ENCODE measurements at regions not wholly inside any gene's neighbourhood (a gene's known extent, or its start where the extent isn't known, plus 50 kb on each side); places are given as distances from the start of the nearest gene placed in this dataset.

DNA sequence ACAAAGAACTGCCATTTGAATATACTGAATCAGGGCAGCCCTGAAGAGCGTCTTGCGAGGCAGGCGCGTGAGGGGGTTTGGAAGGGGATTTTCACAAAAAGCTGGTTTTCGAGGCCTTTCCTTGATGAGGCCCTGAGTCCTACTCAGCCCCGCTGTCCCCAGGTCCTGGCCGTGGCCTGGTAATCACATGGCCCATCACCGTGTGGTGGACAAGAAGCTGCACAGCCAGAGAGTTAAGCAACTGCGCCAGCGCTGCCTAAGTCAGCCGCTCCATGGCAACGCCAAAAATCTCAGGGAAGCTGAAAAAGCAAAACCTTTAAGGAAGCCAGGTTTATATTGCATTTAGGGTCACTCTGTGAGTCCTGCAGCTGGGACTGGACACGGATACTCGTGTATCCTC, 341.2 kb upstream of the MYT1L start:
- intact Hi-C loops (cut with DNase I): no loop called here
- Histone ChIP-seq H3K27me3 (no peaks in the 10 kb centered on the region), H3K4me3 (no peak overlapping the region), H3K9me3 (no peaks in the 10 kb centered on the region), H3K4me1 (no peaks in the 10 kb centered on the region), H3K27ac (no peak overlapping the region), H3K36me3 (no peaks in the 10 kb centered on the region)
- no peak for TF ChIP-seq CTCF (IDR thresholded peaks at IDR 0.05)
- DNase-seq (ENCODE audit: low spot score in 2 of 2): peak in 1 of 2 donors; percentile 55

DNA sequence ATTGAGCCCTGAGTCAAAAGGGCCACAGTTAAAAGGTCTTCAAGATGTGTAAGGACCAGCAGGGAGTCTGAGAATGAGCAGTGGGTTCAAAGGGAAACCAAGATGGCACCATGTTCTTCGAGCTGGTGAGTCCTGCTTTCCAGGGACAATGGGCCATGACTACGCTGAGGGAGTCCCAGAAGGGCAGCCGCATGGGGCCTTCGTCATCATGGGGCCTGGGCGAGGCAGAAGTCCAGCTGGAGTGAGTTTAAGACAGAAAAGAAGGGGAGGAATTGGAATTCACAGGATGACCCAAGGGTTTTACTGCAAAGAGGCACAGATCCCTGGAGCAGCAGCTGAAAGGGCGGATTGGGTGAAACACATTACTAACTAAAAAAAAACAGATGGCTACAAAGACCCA, 340.8 kb upstream of the MYT1L start:
- no peak overlapping the region for H3K4me3 ChIP-seq
- TF ChIP-seq CTCF (IDR thresholded peaks at IDR 0.05): no peak
- DNase-seq (ENCODE audit: low spot score in 2 of 2): no peak

GRCh38 chr2:2669316-2669715, 338.2 kb upstream of the MYT1L start:
- Histone ChIP-seq H3K4me3 (no peak overlapping the region), H3K9me3 (no peaks in the 10 kb centered on the region), H3K27ac (no peak overlapping the region), H3K27me3 (no peaks in the 10 kb centered on the region), H3K4me1 (no peaks in the 10 kb centered on the region), H3K36me3 (no peaks in the 10 kb centered on the region)
- intact Hi-C loops (cut with DNase I): no loop called here
- no peak for DNase-seq (ENCODE audit: low spot score in 2 of 2)
- TF ChIP-seq CTCF (IDR thresholded peaks at IDR 0.05): no peak

More for the DNA sequence above, 340.8 kb upstream of the MYT1L start:
- no peaks in the 10 kb centered on the region for H3K27me3 ChIP-seq
- no peaks in the 10 kb centered on the region for H3K4me1 ChIP-seq
- H3K36me3 ChIP-seq: no peaks in the 10 kb centered on the region
- intact Hi-C loops (cut with DNase I): no loop called here
- H3K9me3 ChIP-seq: no peaks in the 10 kb centered on the region
- H3K27ac ChIP-seq: no peak overlapping the region

GRCh38 chr2:2668681-2669265, 337.7 kb upstream of the MYT1L start:
- Histone ChIP-seq H3K4me3 (no peak overlapping the region), H3K9me3 (no peaks in the 10 kb centered on the region), H3K27me3 (no peaks in the 10 kb centered on the region), H3K4me1 (no peaks in the 10 kb centered on the region), H3K36me3 (no peaks in the 10 kb centered on the region), H3K27ac (no peak overlapping the region)
- intact Hi-C loops (cut with DNase I): no loop called here
- no peak for TF ChIP-seq CTCF (IDR thresholded peaks at IDR 0.05)
- peak in 1 of 2 donors; percentile 42 for DNase-seq (ENCODE audit: low spot score in 2 of 2)

GRCh38 chr2:2667690-2668089, 336.6 kb upstream of the MYT1L start:
- no peaks in the 10 kb centered on the region for H3K27me3 ChIP-seq
- peak in 1 of 2 donors; percentile 52 for DNase-seq (ENCODE audit: low spot score in 2 of 2)
- no peaks in the 10 kb centered on the region for H3K4me1 ChIP-seq
- H3K27ac ChIP-seq: no peak overlapping the region
- no peaks in the 10 kb centered on the region for H3K9me3 ChIP-seq
- intact Hi-C loops (cut with DNase I): no loop called here
- no peak overlapping the region for H3K4me3 ChIP-seq
- TF ChIP-seq CTCF (IDR thresholded peaks at IDR 0.05): no peak
- no peaks in the 10 kb centered on the region for H3K36me3 ChIP-seq

DNA sequence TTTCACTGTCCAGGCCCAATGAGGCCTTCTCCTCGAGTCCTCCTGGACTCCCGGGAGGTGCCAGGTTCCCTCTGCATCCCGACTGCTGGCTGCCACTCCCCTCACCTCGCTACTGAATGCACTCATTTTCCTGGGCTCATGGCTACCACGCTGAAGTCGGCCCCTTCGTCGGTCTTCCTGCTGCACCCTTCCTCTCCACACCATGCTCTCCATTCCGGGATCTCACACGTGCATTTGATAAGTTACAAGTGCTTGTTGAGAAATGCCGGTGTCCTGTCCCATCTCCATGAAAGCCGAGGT, 334.7 kb upstream of the MYT1L start:
- H3K4me1 ChIP-seq: no peaks in the 10 kb centered on the region
- no peak for TF ChIP-seq CTCF (IDR thresholded peaks at IDR 0.05)
- no peaks in the 10 kb centered on the region for H3K27me3 ChIP-seq
- no peaks in the 10 kb centered on the region for H3K9me3 ChIP-seq
- DNase-seq (ENCODE audit: low spot score in 2 of 2): no peak
- H3K27ac ChIP-seq: no peak overlapping the region
- H3K36me3 ChIP-seq: no peaks in the 10 kb centered on the region
- intact Hi-C loops (cut with DNase I): no loop called here
- H3K4me3 ChIP-seq: no peak overlapping the region
